WTC11 (cell line): ENCODE measurements at regions not wholly inside any gene's neighbourhood (a gene's known extent, or its start where the extent isn't known, plus 50 kb on each side); places are given as distances from the start of the nearest gene placed in this dataset.

Experiments
- ATF3 ChIP-seq: sonication (generic); formaldehyde crosslinking; conservative IDR thresholded peaks from 2 replicates; pipeline ENCODE4 v1.8.1; 2022; ENCODE audit warnings: mild to moderate bottlenecking, missing genetic modification reagents
- CTCF ChIP-seq: fragments of 200-600 bp; IDR thresholded peaks from 2 replicates; pipeline ENCODE4 v1.8.0; 2022; ENCODE audit warnings: antibody characterized with exemption
- GTF2I ChIP-seq: fragments of 250-450 bp; sonication (Bioruptor Pico); conservative IDR thresholded peaks from 2 replicates; pipeline ENCODE4 v1.4.0; 2021; ENCODE audit warnings: mild to moderate bottlenecking
- KAT7 ChIP-seq: sonication (generic); formaldehyde crosslinking; IDR thresholded peaks from 2 replicates; pipeline ENCODE4 v1.8.1; 2023; ENCODE audit warnings: missing genetic modification reagents, mild to moderate bottlenecking, borderline replicate concordance
- SP1 ChIP-seq: sonication (generic); formaldehyde crosslinking; conservative IDR thresholded peaks from 2 replicates; pipeline ENCODE4 v1.8.1; 2022; ENCODE audit warnings: missing genetic modification reagents

- TF ChIP-seq CTCF (no peak), KAT7 (CRISPR knock-in tag) (no peak), ATF3 (no peak), SP1 (no peak), GTF2I (CRISPR knock-in tag) (no peak)
Measured at GRCh38 chr3:6791161-6791560, 69.8 kb upstream of the GRM7 start.
